SK-N-SH (cell line): ENCODE measurements at regions not wholly inside any gene's neighbourhood (a gene's known extent, or its start where the extent isn't known, plus 50 kb on each side); places are given as distances from the start of the nearest gene placed in this dataset.

Experiments
- EP300 ChIP-seq, 2 experiments: IDR thresholded peaks; 2 replicates each; pipeline versions ENCODE4 v1.4.0 to v1.6.1; 2012; ENCODE audit warnings: borderline replicate concordance in 1 of 2, low read depth in 1 of 2, low read length in 1 of 2
- EZH2phosphoT487 ChIP-seq: fragments of 200-600 bp; sonication (generic); IDR thresholded peaks from 2 replicates; pipeline ENCODE4 v1.6.1; 2017; ENCODE audit warnings: low read depth, mixed run types, mild to moderate bottlenecking, antibody characterized with exemption, moderate library complexity, borderline replicate concordance
- MAX ChIP-seq: IDR thresholded peaks from 2 replicates; pipeline ENCODE4 v1.4.0; 2012; ENCODE audit warnings: low read depth
- NFIC ChIP-seq: IDR thresholded peaks from 2 replicates; pipeline ENCODE4 v1.4.0; 2012; ENCODE audit warnings: borderline replicate concordance
- POLR2AphosphoS5 ChIP-seq: IDR thresholded peaks from 2 replicates; pipeline ENCODE4 v1.6.1; 2012; ENCODE audit warnings: low read depth, low read length
- SIN3A ChIP-seq: IDR thresholded peaks from 2 replicates; pipeline ENCODE4 v1.6.1; 2012; ENCODE audit warnings: low read depth, mild to moderate bottlenecking, low read length, moderate library complexity, borderline replicate concordance
- SMC3 ChIP-seq: IDR thresholded peaks from 2 replicates; pipeline ENCODE4 v1.6.1; 2012; ENCODE audit warnings: low read depth, low read length, improper control_type of control experiment
- YY1 ChIP-seq: IDR thresholded peaks from 2 replicates; pipeline ENCODE4 v1.4.0; 2012; ENCODE audit warnings: low read depth, mild to moderate bottlenecking
- TF ChIP-seq, protein P1 (sequence below): fragments of 200-600 bp; sonication (generic); IDR thresholded peaks from 2 replicates; pipeline ENCODE4 v1.6.1; 2017; ENCODE audit warnings: antibody characterized with exemption, mild to moderate bottlenecking, moderate library complexity
- TF ChIP-seq, protein P2 (sequence below): fragments of 150-350 bp; IDR thresholded peaks from 2 replicates; pipeline ENCODE4 v1.6.1; 2017; ENCODE audit warnings: antibody characterized with exemption, low read length, low read depth, borderline replicate concordance
- TF ChIP-seq, protein P3 (sequence below): IDR thresholded peaks from 2 replicates; pipeline ENCODE4; 2012

- TF ChIP-seq SIN3A = no peak
- TF ChIP-seq, protein P1, sequence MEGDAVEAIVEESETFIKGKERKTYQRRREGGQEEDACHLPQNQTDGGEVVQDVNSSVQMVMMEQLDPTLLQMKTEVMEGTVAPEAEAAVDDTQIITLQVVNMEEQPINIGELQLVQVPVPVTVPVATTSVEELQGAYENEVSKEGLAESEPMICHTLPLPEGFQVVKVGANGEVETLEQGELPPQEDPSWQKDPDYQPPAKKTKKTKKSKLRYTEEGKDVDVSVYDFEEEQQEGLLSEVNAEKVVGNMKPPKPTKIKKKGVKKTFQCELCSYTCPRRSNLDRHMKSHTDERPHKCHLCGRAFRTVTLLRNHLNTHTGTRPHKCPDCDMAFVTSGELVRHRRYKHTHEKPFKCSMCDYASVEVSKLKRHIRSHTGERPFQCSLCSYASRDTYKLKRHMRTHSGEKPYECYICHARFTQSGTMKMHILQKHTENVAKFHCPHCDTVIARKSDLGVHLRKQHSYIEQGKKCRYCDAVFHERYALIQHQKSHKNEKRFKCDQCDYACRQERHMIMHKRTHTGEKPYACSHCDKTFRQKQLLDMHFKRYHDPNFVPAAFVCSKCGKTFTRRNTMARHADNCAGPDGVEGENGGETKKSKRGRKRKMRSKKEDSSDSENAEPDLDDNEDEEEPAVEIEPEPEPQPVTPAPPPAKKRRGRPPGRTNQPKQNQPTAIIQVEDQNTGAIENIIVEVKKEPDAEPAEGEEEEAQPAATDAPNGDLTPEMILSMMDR = no peak
- TF ChIP-seq, protein P2, sequence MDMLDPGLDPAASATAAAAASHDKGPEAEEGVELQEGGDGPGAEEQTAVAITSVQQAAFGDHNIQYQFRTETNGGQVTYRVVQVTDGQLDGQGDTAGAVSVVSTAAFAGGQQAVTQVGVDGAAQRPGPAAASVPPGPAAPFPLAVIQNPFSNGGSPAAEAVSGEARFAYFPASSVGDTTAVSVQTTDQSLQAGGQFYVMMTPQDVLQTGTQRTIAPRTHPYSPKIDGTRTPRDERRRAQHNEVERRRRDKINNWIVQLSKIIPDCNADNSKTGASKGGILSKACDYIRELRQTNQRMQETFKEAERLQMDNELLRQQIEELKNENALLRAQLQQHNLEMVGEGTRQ = no peak
- TF ChIP-seq YY1 = no peak
- TF ChIP-seq EP300 (IDR thresholded peaks at IDR 0.05; ENCODE audit: borderline replicate concordance in 1 of 2, low read depth in 1 of 2, low read length in 1 of 2) = no peak
- no peak for TF ChIP-seq NFIC
- TF ChIP-seq EZH2phosphoT487 = no peak
- TF ChIP-seq SMC3 = no peak
- no peak for TF ChIP-seq MAX
- TF ChIP-seq, protein P3, sequence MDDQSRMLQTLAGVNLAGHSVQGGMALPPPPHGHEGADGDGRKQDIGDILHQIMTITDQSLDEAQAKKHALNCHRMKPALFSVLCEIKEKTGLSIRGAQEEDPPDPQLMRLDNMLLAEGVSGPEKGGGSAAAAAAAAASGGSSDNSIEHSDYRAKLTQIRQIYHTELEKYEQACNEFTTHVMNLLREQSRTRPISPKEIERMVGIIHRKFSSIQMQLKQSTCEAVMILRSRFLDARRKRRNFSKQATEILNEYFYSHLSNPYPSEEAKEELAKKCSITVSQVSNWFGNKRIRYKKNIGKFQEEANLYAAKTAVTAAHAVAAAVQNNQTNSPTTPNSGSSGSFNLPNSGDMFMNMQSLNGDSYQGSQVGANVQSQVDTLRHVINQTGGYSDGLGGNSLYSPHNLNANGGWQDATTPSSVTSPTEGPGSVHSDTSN = no peak
- no peak for TF ChIP-seq POLR2AphosphoS5
These were observed 252.9 kb upstream of the SLITRK6 start for GRCh38 chr13:86052141-86052540.
